ENCODE measurements at regions not wholly inside any gene's neighbourhood (a gene's known extent, or its start where the extent isn't known, plus 50 kb on each side); places are given as distances from the start of the nearest gene placed in this dataset.

- DNase-seq (ENCODE audit: low read depth): no peak
- no peak overlapping the region for H3K4me3 ChIP-seq (ENCODE audit: low read length)
- no peak for TF ChIP-seq CTCF (IDR thresholded peaks at IDR 0.05; ENCODE audit: insufficient read depth, low read depth, low read length, missing control alignments)
Observed at GRCh38 chr3:34218706-34219385, 420.4 kb downstream of the PDCD6IP start.

- no peak for DNase-seq (ENCODE audit: low read depth)
- no peak for TF ChIP-seq CTCF (IDR thresholded peaks at IDR 0.05; ENCODE audit: insufficient read depth, low read depth, low read length, missing control alignments)
- H3K4me3 ChIP-seq (ENCODE audit: low read length): no peak overlapping the region
Observed at GRCh38 chr3:34219556-34219955, 421.1 kb downstream of the PDCD6IP start.

DNA sequence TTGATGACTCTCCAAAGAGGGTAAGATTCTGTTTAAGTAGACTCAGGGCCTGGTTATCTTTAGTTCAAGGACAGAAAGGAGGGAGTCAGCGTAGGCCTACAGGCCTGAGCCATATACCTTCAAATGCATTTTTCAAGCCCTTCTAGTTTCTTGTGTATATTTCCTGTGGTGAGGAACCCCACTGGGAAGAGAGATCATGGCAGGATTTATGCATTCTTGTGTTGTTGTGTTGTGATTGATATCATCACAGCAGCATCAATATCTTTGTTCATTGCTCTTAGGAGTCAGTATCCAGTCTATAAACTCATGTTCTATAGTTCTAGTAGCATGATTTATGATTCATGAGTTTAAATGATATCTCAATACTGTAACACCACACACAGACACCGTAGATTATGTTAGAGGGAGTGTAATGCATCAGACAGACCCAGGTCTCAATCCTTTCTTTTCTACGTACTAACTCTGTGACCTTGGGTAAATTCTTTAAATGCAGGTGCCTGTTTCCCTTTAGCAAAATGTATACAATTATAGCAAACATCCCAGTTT is 427.5 kb downstream of the PDCD6IP start:
- TF ChIP-seq CTCF (IDR thresholded peaks at IDR 0.05; ENCODE audit: insufficient read depth, low read depth, low read length, missing control alignments): no peak
- DNase-seq (ENCODE audit: low read depth): no peak

DNA sequence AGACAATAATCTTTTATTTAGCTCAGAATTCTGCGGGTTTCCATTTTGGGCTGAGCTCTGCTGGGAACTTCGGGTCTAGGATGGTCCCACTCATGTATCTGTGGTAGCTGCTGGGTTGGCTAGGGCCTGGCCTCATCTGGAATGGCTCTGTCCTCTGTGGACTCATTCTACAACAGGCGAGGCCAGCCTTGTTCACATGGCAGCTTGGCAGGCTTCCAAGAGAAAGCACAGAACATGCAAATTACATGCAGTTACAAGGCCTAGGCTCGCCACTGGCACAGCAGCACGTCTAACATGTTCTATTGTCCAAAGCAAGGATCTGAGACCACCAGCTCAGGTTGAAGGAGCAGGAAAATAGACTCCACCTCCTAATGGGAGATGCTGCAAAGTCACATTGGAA is 431.4 kb downstream of the PDCD6IP start:
- H3K4me3 ChIP-seq (ENCODE audit: low read length): no peak overlapping the region
- no peak for TF ChIP-seq CTCF (IDR thresholded peaks at IDR 0.05; ENCODE audit: insufficient read depth, low read depth, low read length, missing control alignments)
- DNase-seq (ENCODE audit: low read depth): no peak

More for the DNA sequence above, 427.5 kb downstream of the PDCD6IP start:
- H3K4me3 ChIP-seq (ENCODE audit: low read length): no peak overlapping the region

DNA sequence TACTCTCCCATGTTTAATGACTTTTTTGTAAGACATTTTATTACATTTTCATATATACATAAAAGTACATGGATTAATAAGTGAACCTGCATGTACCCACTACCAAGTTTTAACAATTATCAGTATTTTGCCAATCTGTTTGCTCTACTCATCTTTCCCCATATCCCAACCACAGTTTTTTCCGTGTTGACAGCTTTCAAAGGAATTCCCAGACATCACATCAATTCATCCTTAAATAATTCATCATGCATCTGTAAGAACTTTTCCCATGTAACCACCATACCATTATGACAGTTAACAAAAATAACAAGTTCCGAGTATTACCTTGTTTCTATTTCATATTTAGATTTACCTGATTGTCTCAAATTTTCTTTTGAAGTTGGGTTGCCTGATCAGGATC is 436.7 kb downstream of the PDCD6IP start:
- H3K4me3 ChIP-seq (ENCODE audit: low read length): no peak overlapping the region
- TF ChIP-seq CTCF (IDR thresholded peaks at IDR 0.05; ENCODE audit: insufficient read depth, low read depth, low read length, missing control alignments): no peak
- DNase-seq (ENCODE audit: low read depth): no peak

GRCh38 chr3:34237946-34238345 is 439.5 kb downstream of the PDCD6IP start:
- no peak for DNase-seq (ENCODE audit: low read depth)
- H3K4me3 ChIP-seq (ENCODE audit: low read length): no peak overlapping the region
- no peak for TF ChIP-seq CTCF (IDR thresholded peaks at IDR 0.05; ENCODE audit: insufficient read depth, low read depth, low read length, missing control alignments)

DNA sequence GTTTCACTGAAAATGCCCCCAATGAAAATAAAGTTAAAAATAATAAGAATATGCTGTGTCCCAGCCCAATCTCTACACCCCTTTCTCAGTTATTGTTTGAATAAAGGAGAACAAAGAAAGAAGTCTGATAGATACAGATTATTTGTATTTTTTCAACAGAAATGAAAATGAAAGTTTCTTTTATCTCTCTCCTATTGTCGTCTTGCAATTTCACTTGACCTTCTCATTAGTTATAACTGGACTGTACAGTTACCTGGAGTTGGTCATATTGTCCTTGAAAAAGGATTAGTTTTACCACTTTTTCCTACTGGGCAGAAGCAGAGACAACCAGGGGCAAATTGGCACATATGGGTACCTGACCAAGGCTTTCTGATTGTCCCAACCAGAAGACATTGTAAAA is 440.0 kb downstream of the PDCD6IP start:
- TF ChIP-seq CTCF (IDR thresholded peaks at IDR 0.05; ENCODE audit: insufficient read depth, low read depth, low read length, missing control alignments): no peak
- no peak for DNase-seq (ENCODE audit: low read depth)

More for the DNA sequence above, 440.0 kb downstream of the PDCD6IP start:
- no peak overlapping the region for H3K4me3 ChIP-seq (ENCODE audit: low read length)
